ENCODE measurements at regions not wholly inside any gene's neighbourhood (a gene's known extent, or its start where the extent isn't known, plus 50 kb on each side); places are given as distances from the start of the nearest gene placed in this dataset.

- RAD21 ChIA-PET (ENCODE audit: low non-redundant PET in 1 of 2, low total read pairs in 2 of 2, uncharacterized antibody in 2 of 2, unreplicated experiment in 2 of 2) = no interaction called here
- H3K9me3 ChIP-seq (ENCODE audit: control insufficient read depth in 1 of 2, insufficient read depth in 1 of 2, low read depth in 1 of 2, low read length in 2 of 2) = no peaks in the 10 kb centered on the region
- no peaks in the 10 kb centered on the region for H4K20me1 ChIP-seq (ENCODE audit: insufficient read depth)
- H3K4me3 ChIP-seq (replicated peaks in 1 of 2; ENCODE audit: low read depth in 1 of 2, low read length in 2 of 2) = no peak overlapping the region
- no TSS peak for BruUV-seq (replicated peaks)
- POLR2A ChIA-PET = no interaction called here
- H3K36me3 ChIP-seq (ENCODE audit: control insufficient read depth in 1 of 2, insufficient read depth in 2 of 2, low read length in 2 of 2) = no peaks in the 10 kb centered on the region
- TF ChIP-seq SP1 (IDR thresholded peaks at IDR 0.05; ENCODE audit: low read depth) (no peak), TCF7L2 (IDR thresholded peaks at IDR 0.05; ENCODE audit: borderline replicate concordance, extremely low read depth, insufficient read depth, insufficient read length) (no peak), POLR2A (IDR thresholded peaks at IDR 0.05; ENCODE audit: borderline replicate concordance, extremely low read depth, insufficient read depth, insufficient read length) (no peak), FOSL1 (IDR thresholded peaks at IDR 0.05; ENCODE audit: low read depth) (no peak), CEBPB (IDR thresholded peaks at IDR 0.05; ENCODE audit: low read depth) (no peak), MAX (IDR thresholded peaks at IDR 0.05) (no peak), EGR1 (IDR thresholded peaks at IDR 0.05; ENCODE audit: low read depth) (no peak), YY1 (IDR thresholded peaks at IDR 0.05; ENCODE audit: extremely low read depth, insufficient replicate concordance, low read depth, low read length) (no peak), SRF (IDR thresholded peaks at IDR 0.05; ENCODE audit: low read depth) (no peak), EZH2 (IDR thresholded peaks at IDR 0.05) (no peak), RAD21 (IDR thresholded peaks at IDR 0.05; ENCODE audit: low read depth) (no peak), EZH2phosphoT487 (IDR thresholded peaks at IDR 0.05; ENCODE audit: borderline replicate concordance) (no peak), ELF1 (IDR thresholded peaks at IDR 0.05; ENCODE audit: borderline replicate concordance, low read depth) (no peak), SIN3A (IDR thresholded peaks at IDR 0.05; ENCODE audit: low read depth) (no peak), JUND (IDR thresholded peaks at IDR 0.05) (no peak), CBX3 (IDR thresholded peaks at IDR 0.05; ENCODE audit: low read depth) (no peak)
- TF ChIP-seq, protein P1, sequence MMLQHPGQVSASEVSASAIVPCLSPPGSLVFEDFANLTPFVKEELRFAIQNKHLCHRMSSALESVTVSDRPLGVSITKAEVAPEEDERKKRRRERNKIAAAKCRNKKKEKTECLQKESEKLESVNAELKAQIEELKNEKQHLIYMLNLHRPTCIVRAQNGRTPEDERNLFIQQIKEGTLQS (IDR thresholded peaks at IDR 0.05) = no peak
- TF ChIP-seq, protein P2, sequence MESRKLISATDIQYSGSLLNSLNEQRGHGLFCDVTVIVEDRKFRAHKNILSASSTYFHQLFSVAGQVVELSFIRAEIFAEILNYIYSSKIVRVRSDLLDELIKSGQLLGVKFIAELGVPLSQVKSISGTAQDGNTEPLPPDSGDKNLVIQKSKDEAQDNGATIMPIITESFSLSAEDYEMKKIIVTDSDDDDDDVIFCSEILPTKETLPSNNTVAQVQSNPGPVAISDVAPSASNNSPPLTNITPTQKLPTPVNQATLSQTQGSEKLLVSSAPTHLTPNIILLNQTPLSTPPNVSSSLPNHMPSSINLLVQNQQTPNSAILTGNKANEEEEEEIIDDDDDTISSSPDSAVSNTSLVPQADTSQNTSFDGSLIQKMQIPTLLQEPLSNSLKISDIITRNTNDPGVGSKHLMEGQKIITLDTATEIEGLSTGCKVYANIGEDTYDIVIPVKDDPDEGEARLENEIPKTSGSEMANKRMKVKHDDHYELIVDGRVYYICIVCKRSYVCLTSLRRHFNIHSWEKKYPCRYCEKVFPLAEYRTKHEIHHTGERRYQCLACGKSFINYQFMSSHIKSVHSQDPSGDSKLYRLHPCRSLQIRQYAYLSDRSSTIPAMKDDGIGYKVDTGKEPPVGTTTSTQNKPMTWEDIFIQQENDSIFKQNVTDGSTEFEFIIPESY (IDR thresholded peaks at IDR 0.05; ENCODE audit: extremely low read depth, insufficient replicate concordance, low read length) = no peak
- TF ChIP-seq, protein P3, sequence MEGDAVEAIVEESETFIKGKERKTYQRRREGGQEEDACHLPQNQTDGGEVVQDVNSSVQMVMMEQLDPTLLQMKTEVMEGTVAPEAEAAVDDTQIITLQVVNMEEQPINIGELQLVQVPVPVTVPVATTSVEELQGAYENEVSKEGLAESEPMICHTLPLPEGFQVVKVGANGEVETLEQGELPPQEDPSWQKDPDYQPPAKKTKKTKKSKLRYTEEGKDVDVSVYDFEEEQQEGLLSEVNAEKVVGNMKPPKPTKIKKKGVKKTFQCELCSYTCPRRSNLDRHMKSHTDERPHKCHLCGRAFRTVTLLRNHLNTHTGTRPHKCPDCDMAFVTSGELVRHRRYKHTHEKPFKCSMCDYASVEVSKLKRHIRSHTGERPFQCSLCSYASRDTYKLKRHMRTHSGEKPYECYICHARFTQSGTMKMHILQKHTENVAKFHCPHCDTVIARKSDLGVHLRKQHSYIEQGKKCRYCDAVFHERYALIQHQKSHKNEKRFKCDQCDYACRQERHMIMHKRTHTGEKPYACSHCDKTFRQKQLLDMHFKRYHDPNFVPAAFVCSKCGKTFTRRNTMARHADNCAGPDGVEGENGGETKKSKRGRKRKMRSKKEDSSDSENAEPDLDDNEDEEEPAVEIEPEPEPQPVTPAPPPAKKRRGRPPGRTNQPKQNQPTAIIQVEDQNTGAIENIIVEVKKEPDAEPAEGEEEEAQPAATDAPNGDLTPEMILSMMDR (IDR thresholded peaks at IDR 0.05 in 2 of 3, conservative IDR thresholded peaks at IDR 0.05 in 1 of 3; ENCODE audit: borderline replicate concordance in 1 of 3, insufficient read depth in 1 of 3, low read depth in 2 of 3, low read length in 2 of 3) = no peak
- H3K27ac ChIP-seq (ENCODE audit: low read depth, low read length) = no peak overlapping the region
- no peak overlapping the region for H3K9ac ChIP-seq (ENCODE audit: low read length)
- H3K79me2 ChIP-seq (ENCODE audit: insufficient read depth, low read length) = no peaks in the 10 kb centered on the region
- CTCF ChIA-PET = no interaction called here
- H3K4me2 ChIP-seq (ENCODE audit: low read length) = no peak overlapping the region
- H3K27me3 ChIP-seq (ENCODE audit: insufficient read depth, low read length) = no peaks in the 10 kb centered on the region
- no peaks in the 10 kb centered on the region for H3K4me1 ChIP-seq (ENCODE audit: control insufficient read depth in 1 of 2, insufficient read depth in 2 of 2, low read length in 2 of 2)
- H3K9me2 ChIP-seq (ENCODE audit: insufficient read depth) = no peaks in the 10 kb centered on the region
- H2AFZ ChIP-seq (ENCODE audit: low read depth, low read length, poor library complexity, severe bottlenecking) = no peak overlapping the region
- intact Hi-C loops (cut with micrococcal nuclease) = no loop called here
- ATAC-seq (no peak), DNase-seq (ENCODE audit: low read depth, low spot score) (no peak)
Observed at GRCh38 chrX:99833821-99834220, 576.3 kb downstream of the PCDH19 start.
